ENCODE measurements at regions not wholly inside any gene's neighbourhood (a gene's known extent, or its start where the extent isn't known, plus 50 kb on each side); places are given as distances from the start of the nearest gene placed in this dataset.
A peak's percentile ranks its signal among the peaks of the same experiment; 100 is the strongest.

DNA sequence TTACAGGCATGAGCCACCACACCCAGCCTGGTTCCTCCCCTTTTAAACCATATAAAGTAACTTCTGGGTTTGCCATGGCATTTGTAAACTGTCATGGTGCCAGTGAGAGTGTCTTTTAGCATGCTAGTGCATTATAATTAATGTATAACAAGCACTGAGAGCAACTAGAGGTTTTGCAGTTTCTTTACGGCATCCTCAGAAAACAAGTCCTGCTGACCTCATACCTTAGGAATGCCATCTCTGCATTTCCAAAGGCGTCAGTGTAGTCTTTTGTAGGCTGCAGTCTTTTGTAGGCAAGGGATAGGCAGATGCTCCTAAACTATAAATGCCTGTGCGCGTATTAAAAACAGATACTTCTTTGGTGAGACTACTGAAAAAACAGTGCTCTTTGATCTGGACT, 75.0 kb upstream of the EZR start:
- Histone ChIP-seq H3K56ac (replicated peaks; ENCODE audit: insufficient read length, low read depth, low read length) (no peak overlapping the region), H4K5ac (ENCODE audit: insufficient read length, low read depth, low read length) (peak overlapping the region; percentile 80), H2BK20ac (ENCODE audit: low read length) (0 out of 2 replicates have a peak overlapping the region, but pooled peaks have one; percentile 63), H3K9me3 (ENCODE audit: insufficient read depth in 2 of 2, low read depth in 1 of 2, low read length in 1 of 2) (no peaks in the 10 kb centered on the region), H3K23ac (ENCODE audit: insufficient read length) (no peak overlapping the region), H3K27me3 (replicated peaks in 1 of 4; ENCODE audit: control insufficient read depth in 3 of 4, extremely low read depth in 1 of 4, insufficient read depth in 3 of 4, low read length in 3 of 4) (no peaks in the 10 kb centered on the region), H3K4me1 (replicated peaks in 1 of 4; ENCODE audit: control insufficient read depth in 3 of 4, insufficient read depth in 4 of 4, low read length in 3 of 4) (peaks cover 0 to 11% (median 0%) of the 10 kb centered on the region in 4 experiments; a peak in 3 of 7 replicates), H3K4me2 (ENCODE audit: insufficient read depth in 1 of 2, low read depth in 2 of 2, low read length in 2 of 2) (peak overlapping the region in 1 of 2 experiments; percentile 25; a peak in 2 of 4 replicates), H4K91ac (replicated peaks; ENCODE audit: insufficient read length, low read length) (no peak overlapping the region), H3K79me2 (ENCODE audit: control insufficient read depth in 1 of 2, insufficient read depth in 2 of 2, low read length in 2 of 2) (no peaks in the 10 kb centered on the region), H3K23me2 (ENCODE audit: low read depth, low read length) (no peaks in the 10 kb centered on the region), H2AK5ac (ENCODE audit: low read depth, low read length) (peak overlapping the region; percentile 79; the same call in 1 of the 2 replicates), H2BK5ac (ENCODE audit: low read depth, low read length) (peak overlapping the region; percentile 66; the same call in 1 of the 2 replicates), H3K4me3 (ENCODE audit: extremely low read depth in 1 of 4, insufficient read depth in 2 of 4, low read depth in 3 of 4, low read length in 4 of 4) (no peak overlapping the region), H2BK120ac (replicated peaks; ENCODE audit: low read depth, low read length) (no peak overlapping the region), H3K27ac (ENCODE audit: low read depth, low read length) (peak overlapping the region; percentile 29; the same call in 1 of the 2 replicates), H2BK12ac (ENCODE audit: low read depth, low read length) (peak overlapping the region; percentile 90; the same call in 1 of the 2 replicates), H4K8ac (ENCODE audit: extremely low read depth, insufficient read depth, low read length) (no peak overlapping the region), H3K18ac (ENCODE audit: extremely low read depth, low read length) (no peak overlapping the region), H2BK15ac (ENCODE audit: low read length) (no peak overlapping the region), H3K9ac (replicated peaks in 1 of 4; ENCODE audit: extremely low read depth in 1 of 4, low read depth in 3 of 4, low read length in 3 of 4) (no peak overlapping the region), H4K20me1 (replicated peaks in 1 of 2; ENCODE audit: control insufficient read depth in 1 of 2, insufficient read depth in 2 of 2, low read length in 2 of 2) (no peaks in the 10 kb centered on the region), H2AFZ (ENCODE audit: low read length) (no peak overlapping the region), H3K79me1 (ENCODE audit: low read depth, low read length) (no peaks in the 10 kb centered on the region), H3K36me3 (ENCODE audit: control insufficient read depth in 2 of 4, insufficient read depth in 4 of 4, low read length in 3 of 4) (no peaks in the 10 kb centered on the region), H3K14ac (ENCODE audit: insufficient read length) (no peak overlapping the region), H3K4ac (replicated peaks; ENCODE audit: insufficient read length, low read depth, low read length) (no peak overlapping the region)
- 45% methylated on average over 4 of the region's 4 CpGs; no CpG with 5 or more reads in 1 of the 2 experiments for WGBS, 2 experiments (ENCODE audit: extremely low coverage in 1 of 2, insufficient coverage in 1 of 2, insufficient read length in 1 of 2, insufficient replicate concordance in 2 of 2, low coverage in 1 of 2, low lambda C conversion rate in 2 of 2, missing lambda C conversion rate in 1 of 2)
- POLR2A ChIA-PET (ENCODE audit: partially characterized antibody) = interaction anchor here (0.7 to 3.0 kb wide), 2 partner anchors 16 to 239 kb away, joined by 3 to 12 read pairs; no protein-coding TSS in a partner anchor
- FAIRE-seq = peak; percentile 81
- DNase-seq (ENCODE audit: low read depth in 1 of 2, low spot score in 2 of 2) = no peak
- CTCF ChIA-PET (ENCODE audit: partially characterized antibody) = interaction anchor here (0.9 to 1.1 kb wide), 2 partner anchors 10 to 28 kb away, joined by 3 to 4 read pairs; no protein-coding TSS in a partner anchor
- peak; percentile 98 for TF ChIP-seq JUND (IDR thresholded peaks at IDR 0.05; ENCODE audit: low read length)
- no peak for TF ChIP-seq GABPA (IDR thresholded peaks at IDR 0.05; ENCODE audit: borderline replicate concordance, insufficient read depth, low read length)
- no peak for TF ChIP-seq POLR2A (IDR thresholded peaks at IDR 0.05; ENCODE audit: control extremely low read depth in 1 of 2, low read depth in 2 of 2, low read length in 2 of 2)
- TF ChIP-seq CBX8 (IDR thresholded peaks at IDR 0.05; ENCODE audit: borderline replicate concordance, low read depth, low read length) = no peak
- peak; percentile 93 for TF ChIP-seq ATF2 (IDR thresholded peaks at IDR 0.05; ENCODE audit: low read length)
- TF ChIP-seq FOSL1 (IDR thresholded peaks at IDR 0.05; ENCODE audit: insufficient read depth, low read depth, low read length) = no peak
- TF ChIP-seq TAF7 (optimal IDR thresholded peaks at IDR 0.05; ENCODE audit: borderline replicate concordance, low read depth, low read length) = no peak
- TF ChIP-seq CHD2 (IDR thresholded peaks at IDR 0.05; ENCODE audit: low read length) = no peak
- TF ChIP-seq RXRA (IDR thresholded peaks at IDR 0.05; ENCODE audit: insufficient read depth, low read depth, low read length) = no peak
- TF ChIP-seq PHF8 (conservative IDR thresholded peaks at IDR 0.05; ENCODE audit: low read depth, low read length) = no peak
- no peak for TF ChIP-seq KDM5A (IDR thresholded peaks at IDR 0.05; ENCODE audit: low read length)
- no peak for TF ChIP-seq CHD1 (IDR thresholded peaks at IDR 0.05; ENCODE audit: low read depth, low read length)
- TF ChIP-seq TEAD4 (IDR thresholded peaks at IDR 0.05; ENCODE audit: low read depth, low read length) = peak; percentile 84

Measured in H1 (cell line).